ENCODE measurements at regions not wholly inside any gene's neighbourhood (a gene's known extent, or its start where the extent isn't known, plus 50 kb on each side); places are given as distances from the start of the nearest gene placed in this dataset.

DNA sequence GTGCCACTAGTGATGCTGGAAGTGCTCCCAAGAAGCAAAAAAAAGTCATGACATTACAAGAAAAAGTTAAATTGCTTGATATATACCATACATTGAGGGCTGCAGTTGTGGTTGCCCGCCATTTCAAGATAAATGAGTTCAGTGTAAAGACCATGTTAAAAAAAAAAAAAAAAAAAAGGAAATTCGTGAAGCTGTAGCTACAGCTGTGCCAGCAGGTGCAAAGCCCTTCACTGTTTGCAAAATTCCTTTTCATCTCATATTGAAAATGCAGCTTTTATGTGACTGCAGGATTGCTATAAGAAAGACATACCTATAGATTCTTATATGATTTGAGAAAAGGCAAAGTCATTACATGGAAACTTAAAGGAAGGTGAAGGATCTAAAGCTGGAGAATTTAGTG is 179.6 kb upstream of the POU5F2 start:
- H3K9me3 ChIP-seq = no peaks in the 10 kb centered on the region
- no peak overlapping the region for H3K27ac ChIP-seq
- H3K36me3 ChIP-seq = no peaks in the 10 kb centered on the region
- no peak for DNase-seq
- TF ChIP-seq, protein P1, sequence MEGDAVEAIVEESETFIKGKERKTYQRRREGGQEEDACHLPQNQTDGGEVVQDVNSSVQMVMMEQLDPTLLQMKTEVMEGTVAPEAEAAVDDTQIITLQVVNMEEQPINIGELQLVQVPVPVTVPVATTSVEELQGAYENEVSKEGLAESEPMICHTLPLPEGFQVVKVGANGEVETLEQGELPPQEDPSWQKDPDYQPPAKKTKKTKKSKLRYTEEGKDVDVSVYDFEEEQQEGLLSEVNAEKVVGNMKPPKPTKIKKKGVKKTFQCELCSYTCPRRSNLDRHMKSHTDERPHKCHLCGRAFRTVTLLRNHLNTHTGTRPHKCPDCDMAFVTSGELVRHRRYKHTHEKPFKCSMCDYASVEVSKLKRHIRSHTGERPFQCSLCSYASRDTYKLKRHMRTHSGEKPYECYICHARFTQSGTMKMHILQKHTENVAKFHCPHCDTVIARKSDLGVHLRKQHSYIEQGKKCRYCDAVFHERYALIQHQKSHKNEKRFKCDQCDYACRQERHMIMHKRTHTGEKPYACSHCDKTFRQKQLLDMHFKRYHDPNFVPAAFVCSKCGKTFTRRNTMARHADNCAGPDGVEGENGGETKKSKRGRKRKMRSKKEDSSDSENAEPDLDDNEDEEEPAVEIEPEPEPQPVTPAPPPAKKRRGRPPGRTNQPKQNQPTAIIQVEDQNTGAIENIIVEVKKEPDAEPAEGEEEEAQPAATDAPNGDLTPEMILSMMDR (IDR thresholded peaks at IDR 0.05) = no peak
- no peak for TF ChIP-seq POLR2A (IDR thresholded peaks at IDR 0.05)
- intact Hi-C loops (cut with DNase I; ENCODE audit: low total_unique reads) = no loop called here
- H3K4me3 ChIP-seq = no peak overlapping the region
- no peaks in the 10 kb centered on the region for H3K27me3 ChIP-seq
- no peaks in the 10 kb centered on the region for H3K4me1 ChIP-seq

DNA sequence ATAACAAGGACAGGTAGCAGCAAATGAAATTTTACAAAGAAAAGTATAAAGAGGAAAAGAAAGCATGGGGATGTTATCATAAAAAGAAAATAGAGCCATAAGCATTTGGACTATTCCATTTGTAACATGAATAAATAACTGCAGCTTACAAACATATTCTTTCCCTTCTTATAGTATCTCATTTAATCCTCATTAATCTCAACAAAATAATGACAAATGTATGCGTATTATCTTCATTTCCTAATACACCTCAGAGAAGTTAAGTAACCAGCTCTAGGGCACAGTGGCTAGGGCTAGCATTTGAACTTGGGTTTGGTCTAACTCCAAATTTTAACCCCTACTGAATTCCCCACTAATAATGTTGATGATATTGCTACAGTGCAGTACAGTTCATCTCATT is 175.5 kb upstream of the POU5F2 start:
- Histone ChIP-seq H3K36me3 (no peaks in the 10 kb centered on the region), H3K9me3 (no peaks in the 10 kb centered on the region), H3K4me3 (no peak overlapping the region), H3K4me1 (no peaks in the 10 kb centered on the region), H3K27me3 (no peaks in the 10 kb centered on the region), H3K27ac (no peak overlapping the region)
- DNase-seq = no peak
- intact Hi-C loops (cut with DNase I; ENCODE audit: low total_unique reads) = no loop called here
- TF ChIP-seq POLR2A (IDR thresholded peaks at IDR 0.05) = no peak
- TF ChIP-seq, protein P1 (IDR thresholded peaks at IDR 0.05) = no peak

DNA sequence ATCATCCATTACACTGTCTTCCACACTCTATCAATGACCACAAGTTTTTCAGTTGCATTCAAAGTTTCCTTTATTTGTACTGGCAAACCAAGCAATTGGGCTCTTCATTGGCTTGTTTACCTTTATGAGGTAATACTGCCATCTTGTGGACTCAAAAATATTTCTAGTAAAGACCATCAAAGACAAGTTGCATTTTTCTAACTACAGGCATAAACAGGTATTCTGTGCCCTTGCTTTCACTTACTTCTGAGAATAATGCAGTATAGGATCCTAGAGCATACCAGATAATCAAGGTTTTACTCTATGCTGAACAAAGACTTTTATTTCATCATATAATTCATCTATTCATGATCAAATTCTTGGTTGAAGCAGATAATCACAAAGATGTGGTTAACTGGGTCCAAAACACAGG is 173.7 kb upstream of the POU5F2 start:
- no peaks in the 10 kb centered on the region for H3K36me3 ChIP-seq
- H3K4me1 ChIP-seq = no peaks in the 10 kb centered on the region
- H3K27ac ChIP-seq = no peak overlapping the region
- intact Hi-C loops (cut with DNase I; ENCODE audit: low total_unique reads) = no loop called here
- no peak overlapping the region for H3K4me3 ChIP-seq
- no peak for DNase-seq
- H3K27me3 ChIP-seq = no peaks in the 10 kb centered on the region
- no peaks in the 10 kb centered on the region for H3K9me3 ChIP-seq
- TF ChIP-seq, protein P1 (IDR thresholded peaks at IDR 0.05) = peak in 3 of 4 experiments; percentile 40 to 51 (median 42)
- no peak for TF ChIP-seq POLR2A (IDR thresholded peaks at IDR 0.05)

DNA sequence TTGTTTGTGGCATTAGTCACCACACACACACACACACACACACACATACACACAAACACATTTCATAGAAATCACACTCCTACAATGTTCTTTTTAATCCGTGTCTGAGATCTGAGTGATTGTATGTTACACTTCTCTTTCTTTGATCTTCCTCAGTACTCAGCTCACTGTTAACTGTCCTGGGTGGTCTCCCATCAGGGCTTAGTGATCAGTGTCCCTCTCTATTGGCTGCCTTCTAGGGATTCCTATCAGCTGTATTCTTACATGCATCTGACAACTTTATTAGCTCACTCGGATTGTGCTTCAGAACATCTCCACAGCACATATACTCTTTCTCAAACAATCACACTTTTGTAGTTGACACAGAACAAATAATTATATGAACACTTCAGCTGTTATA is 170.2 kb upstream of the POU5F2 start:
- no peaks in the 10 kb centered on the region for H3K4me1 ChIP-seq
- H3K27ac ChIP-seq = no peak overlapping the region
- intact Hi-C loops (cut with DNase I; ENCODE audit: low total_unique reads) = no loop called here
- H3K27me3 ChIP-seq = no peaks in the 10 kb centered on the region
- no peak overlapping the region for H3K4me3 ChIP-seq
- TF ChIP-seq, protein P1 (IDR thresholded peaks at IDR 0.05) = no peak
- no peak for TF ChIP-seq POLR2A (IDR thresholded peaks at IDR 0.05)
- no peaks in the 10 kb centered on the region for H3K9me3 ChIP-seq
- DNase-seq = no peak
- H3K36me3 ChIP-seq = no peaks in the 10 kb centered on the region

DNA sequence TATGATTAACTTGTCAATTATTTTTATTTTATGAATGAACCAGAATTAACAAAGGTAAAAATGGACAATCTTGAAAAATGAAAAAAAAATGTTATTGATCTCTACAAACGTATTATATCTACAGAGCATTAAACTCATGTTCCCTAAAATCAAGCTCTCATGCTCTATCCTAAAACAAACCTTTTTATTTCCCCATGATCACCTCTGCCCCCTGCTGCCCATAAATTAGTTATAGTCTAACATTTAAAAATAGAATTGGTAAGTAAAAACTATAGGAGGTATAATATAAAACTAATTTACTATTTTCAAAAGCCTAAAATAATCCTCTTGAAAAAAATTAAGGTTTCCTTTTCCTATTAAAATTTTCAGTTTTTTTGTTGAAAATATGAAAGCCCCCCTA is 168.0 kb upstream of the POU5F2 start:
- Histone ChIP-seq H3K4me3 (no peak overlapping the region), H3K9me3 (no peaks in the 10 kb centered on the region), H3K4me1 (no peaks in the 10 kb centered on the region), H3K27ac (no peak overlapping the region), H3K27me3 (no peaks in the 10 kb centered on the region), H3K36me3 (no peaks in the 10 kb centered on the region)
- TF ChIP-seq POLR2A (IDR thresholded peaks at IDR 0.05) = no peak
- intact Hi-C loops (cut with DNase I; ENCODE audit: low total_unique reads) = no loop called here
- DNase-seq = no peak

DNA sequence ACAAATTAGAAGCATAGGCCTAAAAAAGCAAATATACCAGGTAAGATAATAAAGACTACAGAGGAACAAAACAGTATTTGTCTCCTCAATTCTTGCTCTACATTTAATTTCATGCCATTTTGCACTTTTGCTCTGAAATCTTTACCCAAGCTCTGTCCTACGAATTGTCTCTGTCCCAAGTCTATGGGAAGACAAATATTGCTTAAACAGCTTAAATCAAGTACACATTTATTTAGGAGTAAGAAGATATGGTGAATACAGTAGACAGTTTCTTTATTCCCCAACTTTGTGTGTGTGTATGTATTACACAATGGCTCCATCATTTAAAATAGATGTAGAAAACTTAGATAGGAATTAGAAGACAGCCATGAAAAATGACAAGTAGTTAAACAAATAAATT is 163.5 kb upstream of the POU5F2 start:
- no peak for TF ChIP-seq POLR2A (IDR thresholded peaks at IDR 0.05)
- TF ChIP-seq, protein P1 (IDR thresholded peaks at IDR 0.05) = no peak
- Histone ChIP-seq H3K27me3 (no peaks in the 10 kb centered on the region), H3K27ac (no peak overlapping the region), H3K9me3 (no peaks in the 10 kb centered on the region), H3K36me3 (no peaks in the 10 kb centered on the region), H3K4me1 (no peaks in the 10 kb centered on the region), H3K4me3 (no peak overlapping the region)
- no peak for DNase-seq
- intact Hi-C loops (cut with DNase I; ENCODE audit: low total_unique reads) = no loop called here

All from uterus (tissue), 3 donors.